HG02870 (cell line): ENCODE measurements at regions not wholly inside any gene's neighbourhood (a gene's known extent, or its start where the extent isn't known, plus 50 kb on each side); places are given as distances from the start of the nearest gene placed in this dataset.
A peak's percentile ranks its signal among the peaks of the same experiment; 100 is the strongest.
"Not testable (repeated sequence)": the region's sequence is repeated elsewhere in the genome, so short reads cannot be mapped to it uniquely, and the experiment has no call there.

Experiments
- ATAC-seq: cut with Tn5 transposase; IDR thresholded peaks from one replicate; pipeline ENCODE4 v1.9.1; 2021; ENCODE audit warnings: mild to moderate bottlenecking, moderate library complexity; ENCODE audit not compliant: unreplicated experiment

DNA sequence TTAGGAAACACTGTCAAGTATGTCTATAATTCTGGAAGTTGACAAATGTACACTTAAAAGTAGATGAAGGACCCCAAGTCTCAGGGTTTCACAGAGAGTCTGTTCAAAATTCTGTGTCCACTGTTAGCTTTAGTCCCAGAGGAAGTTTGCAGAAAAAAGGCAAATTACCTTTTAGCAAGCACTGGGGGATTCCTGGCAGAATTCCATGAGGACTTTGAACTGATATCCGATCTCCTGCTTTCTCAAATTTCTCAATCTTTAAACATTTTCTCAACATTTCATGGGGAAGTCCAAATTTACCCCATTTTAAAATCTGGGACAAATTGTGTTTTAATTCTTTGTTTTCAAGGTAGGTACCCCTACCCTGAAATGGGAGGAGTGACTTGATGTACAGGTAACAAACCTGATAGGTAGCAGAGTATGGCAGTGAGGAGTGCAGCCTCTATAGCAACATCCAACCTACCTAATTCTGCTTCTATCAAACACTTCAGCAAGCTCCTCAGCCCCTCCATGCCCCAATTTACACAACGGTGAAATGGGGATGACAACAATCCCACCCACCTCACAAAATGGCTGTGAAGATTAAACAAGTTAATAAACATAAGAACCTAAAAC, 344.9 kb downstream of the OMA1 start:
- no peak for ATAC-seq

DNA sequence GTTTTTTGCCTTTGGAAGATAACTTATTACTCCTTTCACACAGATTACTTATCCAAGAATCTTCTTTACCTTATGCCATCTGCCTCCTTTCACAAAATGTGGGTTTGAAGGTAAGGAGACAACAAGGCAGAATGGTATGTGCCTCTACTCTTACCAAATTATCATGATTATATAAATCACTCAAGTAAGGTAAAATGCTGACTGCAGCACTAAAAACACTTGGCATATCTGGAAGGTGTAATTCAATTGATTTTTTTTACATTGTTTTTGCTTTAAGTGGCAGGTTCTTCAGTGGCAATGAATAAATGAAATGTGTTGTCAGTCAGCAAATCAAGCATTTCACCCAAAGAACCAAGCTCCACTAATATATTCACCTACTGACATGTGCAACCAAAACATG, 346.1 kb downstream of the OMA1 start:
- no peak for ATAC-seq

DNA sequence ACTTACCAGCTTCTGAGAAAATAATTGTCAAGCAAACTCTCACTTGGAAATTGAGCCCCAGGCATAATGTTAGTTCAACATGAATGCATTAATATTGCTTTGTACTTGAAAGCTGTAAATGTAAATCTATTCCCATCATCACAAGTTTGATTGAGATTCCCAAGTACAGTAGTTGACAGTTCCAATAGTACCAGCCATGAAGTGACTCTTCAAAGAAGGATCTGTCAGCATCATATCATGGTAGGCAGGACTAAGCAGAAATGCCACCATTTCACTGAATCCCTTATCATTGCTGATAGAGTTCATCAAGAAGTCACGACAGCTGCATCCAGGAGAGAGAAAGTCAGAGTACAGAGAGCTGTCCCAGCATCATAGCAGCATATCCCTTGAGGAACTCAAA, 348.7 kb downstream of the OMA1 start:
- ATAC-seq: no peak

DNA sequence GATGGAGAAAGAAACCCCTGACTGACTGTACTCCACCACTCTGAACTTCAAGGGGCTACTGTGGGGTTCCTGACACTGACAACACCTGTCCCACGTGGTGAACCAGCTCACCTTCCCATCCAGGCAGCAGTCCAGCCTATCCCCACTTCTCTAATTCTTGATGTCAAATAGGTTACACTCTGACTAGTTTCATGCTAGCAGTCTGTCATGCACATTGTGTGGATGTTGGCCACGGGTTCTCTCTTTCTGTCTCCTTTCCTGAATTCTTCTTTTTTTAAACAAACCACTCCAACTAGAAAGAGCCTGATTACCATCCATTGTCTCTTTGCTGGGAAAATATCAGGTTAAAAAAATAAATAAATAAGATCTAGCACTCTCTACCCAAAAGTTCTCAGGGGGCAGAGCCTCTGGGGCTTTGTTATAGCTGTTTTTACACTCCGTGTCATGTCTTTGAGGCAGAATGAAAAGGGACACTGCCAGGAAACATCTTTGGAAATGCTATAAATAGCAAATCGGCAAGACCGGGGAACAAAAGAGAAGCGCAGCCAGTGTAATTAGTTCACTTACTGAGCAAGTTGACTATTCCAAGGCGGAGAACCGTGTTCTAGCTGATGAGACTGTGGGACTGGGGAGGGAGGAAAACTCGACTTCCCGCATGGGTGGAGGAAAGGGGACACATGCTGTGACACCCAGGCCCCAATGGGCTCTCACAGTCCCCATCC, 356.1 kb downstream of the OMA1 start:
- no peak for ATAC-seq

DNA sequence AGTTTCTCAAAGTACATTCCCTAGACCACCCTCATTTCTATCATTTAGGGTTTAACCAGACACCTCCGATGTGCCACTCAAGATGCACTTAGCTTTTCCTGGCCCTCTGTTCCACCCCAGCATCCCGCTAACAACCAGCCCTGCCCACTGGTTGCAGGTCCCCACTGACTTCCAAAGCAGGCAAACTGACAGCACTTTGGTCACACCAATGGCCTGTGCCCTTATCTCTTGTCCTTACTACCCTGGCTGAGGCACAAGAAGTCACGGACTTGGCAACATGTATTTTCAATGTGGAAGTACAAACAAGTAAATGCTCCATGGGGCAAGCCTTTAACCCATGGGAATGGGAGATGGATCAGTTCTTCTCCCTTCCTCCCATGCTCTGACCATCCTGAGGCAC, 357.1 kb downstream of the OMA1 start:
- no peak for ATAC-seq

DNA sequence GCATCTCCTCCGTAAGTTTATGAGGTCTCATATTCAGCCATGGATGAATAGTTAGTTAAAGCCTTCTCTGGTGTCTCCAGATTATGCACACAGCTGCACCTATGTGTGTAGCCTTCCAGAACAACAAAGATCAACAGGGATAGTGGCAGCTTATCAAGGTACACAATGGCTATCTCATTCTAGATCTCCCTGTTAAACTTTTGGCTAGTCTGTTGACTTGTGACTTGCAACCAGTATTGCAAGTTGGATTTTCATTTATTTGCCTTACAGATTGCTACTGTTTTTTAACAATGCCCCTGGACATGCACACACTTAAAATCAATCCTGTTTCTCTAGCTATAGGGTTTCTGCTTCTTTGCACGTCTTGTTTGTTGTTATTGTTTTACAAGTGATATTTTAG, 363.2 kb downstream of the OMA1 start:
- ATAC-seq: no peak

DNA sequence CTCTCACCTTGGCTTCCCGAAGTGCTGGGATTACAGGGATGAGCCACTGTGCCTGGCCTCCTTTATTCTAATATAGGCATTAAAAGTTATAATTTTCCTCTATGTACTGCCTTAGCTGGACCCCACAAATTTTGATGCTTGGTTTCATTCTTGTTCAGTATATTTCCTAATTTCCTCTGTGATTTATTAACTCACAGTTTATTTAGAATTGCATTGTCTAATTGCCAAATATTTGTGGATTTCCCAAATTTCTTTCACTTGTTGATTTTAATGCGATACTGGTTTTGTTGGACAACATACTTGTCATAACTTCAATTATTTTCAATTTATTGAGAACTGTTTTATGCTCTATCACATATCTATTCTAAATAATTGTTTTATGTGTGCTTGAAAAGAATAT, 366.0 kb downstream of the OMA1 start:
- ATAC-seq: no peak

DNA sequence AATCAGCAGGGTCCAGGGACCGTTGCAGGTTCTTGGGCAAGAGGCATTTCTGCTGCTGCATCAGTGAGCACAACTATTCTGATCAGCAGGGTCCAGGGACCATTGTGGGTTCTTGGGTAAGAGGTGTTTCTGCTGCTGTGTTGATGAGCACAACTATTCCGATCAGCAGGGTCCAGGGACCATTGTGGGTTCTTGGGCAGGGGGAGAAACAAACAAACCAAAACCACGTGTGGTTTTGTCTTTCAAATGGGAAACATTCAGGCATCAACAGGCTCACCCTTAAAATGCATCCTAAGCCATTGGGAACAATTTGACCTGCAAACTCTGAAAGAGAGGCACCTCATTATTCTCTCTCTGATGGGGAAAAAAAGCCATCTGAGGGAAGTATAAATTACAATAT, 377.4 kb downstream of the OMA1 start:
- not testable (repeated sequence) for ATAC-seq

DNA sequence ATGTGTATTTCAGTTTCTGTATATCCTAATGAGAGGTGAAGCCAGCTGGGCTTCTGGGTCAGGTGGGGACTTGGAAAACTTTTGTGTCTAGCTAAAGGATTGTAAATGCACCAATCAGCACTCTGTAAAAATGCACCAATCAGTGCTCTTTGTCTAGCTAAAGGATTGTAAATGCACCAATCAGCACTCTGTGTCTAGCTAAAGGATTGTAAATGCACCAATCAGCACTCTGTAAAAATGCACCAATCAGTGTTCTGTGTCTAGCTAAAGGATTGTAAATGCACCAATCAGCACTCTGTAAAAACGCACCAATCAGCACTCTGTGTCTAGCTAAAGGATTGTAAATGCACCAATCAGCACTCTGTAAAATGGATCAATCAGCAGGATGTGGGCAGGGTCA, 379.4 kb downstream of the OMA1 start:
- ATAC-seq: not testable (repeated sequence)

DNA sequence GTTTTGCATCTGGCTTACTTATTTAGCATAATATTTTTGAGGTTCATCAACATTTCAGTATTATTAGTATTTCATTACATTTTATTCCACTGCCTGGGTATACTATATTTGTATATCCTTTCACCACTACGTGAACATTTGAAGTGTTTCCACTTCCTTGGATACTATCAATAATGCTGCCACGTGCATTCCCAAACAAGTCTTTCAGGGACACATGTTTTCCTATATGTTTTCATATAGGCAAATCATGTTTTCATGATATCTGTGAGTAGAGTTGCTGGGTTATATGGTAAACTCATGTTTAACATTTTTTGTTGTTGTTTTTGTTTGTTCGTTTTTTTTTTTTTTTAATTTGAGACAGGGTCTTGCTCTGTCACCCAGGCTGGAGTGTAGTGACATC, 380.1 kb downstream of the OMA1 start:
- ATAC-seq: no peak

DNA sequence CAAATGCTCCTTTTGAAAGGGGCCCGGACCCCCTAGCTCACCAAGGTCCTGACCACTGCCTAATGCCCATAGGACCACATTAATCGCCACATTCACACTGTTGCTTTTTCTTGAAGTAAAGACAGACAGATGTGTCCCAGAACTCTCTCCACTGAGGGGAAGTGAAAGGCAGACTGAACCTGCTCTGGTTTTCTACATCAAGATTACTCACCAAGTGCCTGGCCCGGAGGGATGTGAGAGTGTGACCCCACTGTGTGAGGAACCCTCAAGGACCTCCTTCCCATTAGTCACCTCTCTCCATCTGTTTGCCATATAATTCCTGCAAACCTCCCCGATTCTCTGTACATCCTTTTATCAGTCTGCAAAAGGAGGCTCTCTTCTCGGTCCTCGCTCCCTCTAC, 381.5 kb downstream of the OMA1 start:
- peak; percentile 95 for ATAC-seq

DNA sequence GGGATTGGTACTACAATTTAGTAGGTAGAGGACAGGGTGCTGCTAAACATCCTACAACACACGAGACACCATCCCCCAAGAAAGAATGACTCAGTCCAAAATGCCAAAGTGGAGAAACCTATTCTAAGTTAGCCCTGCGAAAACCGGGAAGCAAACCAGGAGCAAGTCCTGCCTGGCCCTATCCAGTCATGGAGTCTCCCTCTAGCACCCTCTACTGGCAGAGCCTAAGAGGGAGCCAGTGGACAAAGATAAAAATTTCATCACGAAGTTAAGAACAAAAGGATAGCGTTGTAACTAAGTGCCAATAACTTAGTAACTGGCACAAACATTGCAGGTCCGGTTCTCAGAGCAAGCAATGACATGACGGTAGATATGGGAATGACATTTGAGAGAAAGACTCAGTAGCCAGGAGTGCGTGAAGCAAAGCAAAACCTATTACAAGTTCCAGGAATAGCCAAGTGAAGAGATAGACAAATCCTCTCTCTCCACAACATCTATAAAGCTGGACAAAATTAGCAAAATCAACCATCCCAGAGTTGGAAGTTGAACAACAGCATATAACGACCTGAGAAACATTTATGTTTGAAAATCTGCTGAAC, 383.5 kb downstream of the OMA1 start:
- ATAC-seq: no peak

DNA sequence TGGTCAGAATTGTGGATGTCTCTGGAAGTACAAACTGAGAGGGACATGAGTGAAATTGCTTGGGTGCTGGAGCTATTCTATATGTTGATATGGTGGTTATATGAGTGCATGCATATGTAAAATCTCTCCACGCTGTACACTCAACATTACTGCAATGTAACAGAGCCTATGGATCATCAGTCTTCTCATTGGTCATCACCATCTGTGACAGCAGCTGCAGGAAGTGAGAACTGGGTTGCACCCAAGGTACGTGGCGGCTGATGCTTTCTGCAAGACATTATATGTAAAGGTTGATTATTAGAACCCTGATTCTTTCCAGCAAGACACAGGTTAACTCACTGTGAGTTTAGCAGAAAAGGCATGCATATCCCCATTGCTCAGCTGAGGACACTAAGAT, 387.1 kb downstream of the OMA1 start:
- ATAC-seq: no peak

DNA sequence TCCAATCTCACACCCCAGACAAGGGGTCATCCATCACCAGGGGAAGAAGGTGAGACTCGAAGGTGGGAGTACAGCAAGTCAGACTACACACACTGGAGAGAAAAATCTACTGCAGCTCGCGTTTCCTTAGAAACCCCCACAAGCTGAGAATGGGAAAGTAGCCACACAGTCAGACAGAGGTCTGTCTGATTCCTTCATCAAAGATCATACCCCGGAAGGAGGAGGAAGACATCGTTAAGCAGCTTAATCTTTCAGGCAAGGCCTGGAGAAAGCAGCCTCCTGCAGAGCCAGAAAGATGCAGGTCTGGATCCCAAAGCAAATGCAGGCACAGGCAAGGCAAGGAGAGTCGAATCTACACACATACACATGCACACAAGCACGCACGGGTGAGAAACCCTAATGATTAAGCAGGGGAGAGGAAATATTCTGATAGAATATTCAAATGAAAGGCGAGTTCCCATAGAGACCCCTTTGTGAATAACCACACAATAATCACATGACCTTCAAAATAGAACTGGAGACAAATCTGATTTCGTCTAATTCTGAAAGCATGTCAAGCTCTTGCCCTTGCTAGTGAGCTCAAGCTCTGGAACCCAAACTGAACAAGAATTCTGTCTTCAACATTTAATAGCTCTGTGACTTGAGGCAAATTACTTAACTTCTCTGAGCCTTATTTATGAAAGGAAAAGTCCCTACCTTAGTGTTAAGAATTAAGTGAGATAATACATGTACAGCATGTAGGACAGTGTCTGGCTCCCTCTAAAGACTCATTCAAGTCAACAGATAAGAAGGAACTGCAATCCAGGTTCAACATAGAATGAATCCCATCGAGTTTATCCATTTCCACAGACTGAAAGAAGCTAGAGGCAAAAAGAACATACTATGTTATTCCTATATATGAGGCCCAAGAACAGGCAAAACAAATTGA, 387.8 kb downstream of the OMA1 start:
- ATAC-seq: no peak

DNA sequence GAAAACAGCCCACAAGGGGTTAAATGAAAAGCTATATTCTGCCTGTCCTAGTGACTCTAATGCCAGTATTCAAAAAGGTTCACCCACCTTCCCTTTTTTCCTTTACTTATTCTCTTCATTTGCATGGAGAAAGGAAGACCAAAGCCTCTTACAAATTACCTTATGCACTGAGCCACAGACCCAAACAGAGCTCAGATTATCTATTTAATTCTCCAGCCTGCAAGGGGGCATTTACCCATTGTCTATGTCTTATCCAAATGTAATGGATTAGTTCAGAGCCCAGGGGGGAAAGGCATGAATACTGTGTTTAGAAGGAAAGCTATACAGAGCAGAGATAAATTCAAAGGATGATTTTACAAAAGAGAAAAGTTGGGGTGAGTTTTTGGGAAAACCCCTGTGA, 388.5 kb downstream of the OMA1 start:
- no peak for ATAC-seq

DNA sequence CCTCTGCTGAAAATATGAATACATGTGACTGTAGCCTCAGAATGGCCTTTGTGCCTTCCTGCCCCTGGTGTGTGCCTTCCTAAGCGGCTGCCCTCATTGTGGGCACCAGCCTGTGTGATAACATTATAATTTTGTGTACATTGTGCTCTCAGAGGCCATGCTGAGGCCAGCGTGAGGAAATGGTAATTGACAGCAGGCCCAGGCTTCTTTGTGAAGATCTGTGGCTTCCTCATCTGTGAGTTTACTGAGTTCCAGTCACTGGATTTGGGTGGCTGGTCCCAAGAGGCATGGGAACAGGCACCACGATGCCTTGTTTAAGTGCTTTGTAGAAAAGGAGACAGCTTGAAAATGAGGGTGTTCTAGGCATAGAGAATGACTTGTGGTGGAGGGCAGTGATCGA, 389.3 kb downstream of the OMA1 start:
- ATAC-seq: no peak

DNA sequence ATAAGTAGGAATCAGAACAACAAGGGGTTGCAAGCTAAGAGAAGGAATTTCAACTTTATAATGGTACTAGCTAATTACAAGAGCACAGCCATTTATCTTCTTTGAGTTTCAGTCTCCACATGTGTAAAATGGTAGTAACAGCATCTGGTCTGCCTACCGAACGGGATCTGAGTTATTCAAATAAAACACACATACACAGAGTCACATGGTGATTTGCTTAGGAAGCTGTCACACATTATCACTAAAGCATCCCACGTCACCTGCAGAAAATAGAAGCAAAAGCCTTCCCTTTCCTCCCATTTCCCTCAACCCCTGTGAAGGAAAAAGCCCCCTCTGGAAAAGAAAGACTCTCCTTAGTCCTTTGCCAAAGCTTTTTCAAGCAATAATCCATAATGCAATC, 389.7 kb downstream of the OMA1 start:
- no peak for ATAC-seq

DNA sequence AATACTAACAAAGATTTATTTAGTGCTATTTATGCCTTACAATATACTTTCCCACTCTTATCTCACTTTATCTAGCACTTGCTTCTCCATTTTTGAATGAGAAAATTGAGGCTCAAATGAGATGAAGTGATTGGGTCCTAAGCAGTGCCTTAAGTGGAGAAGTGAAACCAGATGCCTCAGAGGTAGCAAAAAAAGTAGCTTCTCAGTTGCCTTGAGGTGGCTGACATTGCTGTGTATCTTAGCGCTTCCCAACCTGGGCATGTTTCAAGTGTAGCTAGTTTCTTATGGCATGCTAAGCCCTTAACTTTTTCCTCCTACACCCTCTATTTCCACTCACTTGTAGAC, 390.4 kb downstream of the OMA1 start:
- ATAC-seq: peak; percentile 83

DNA sequence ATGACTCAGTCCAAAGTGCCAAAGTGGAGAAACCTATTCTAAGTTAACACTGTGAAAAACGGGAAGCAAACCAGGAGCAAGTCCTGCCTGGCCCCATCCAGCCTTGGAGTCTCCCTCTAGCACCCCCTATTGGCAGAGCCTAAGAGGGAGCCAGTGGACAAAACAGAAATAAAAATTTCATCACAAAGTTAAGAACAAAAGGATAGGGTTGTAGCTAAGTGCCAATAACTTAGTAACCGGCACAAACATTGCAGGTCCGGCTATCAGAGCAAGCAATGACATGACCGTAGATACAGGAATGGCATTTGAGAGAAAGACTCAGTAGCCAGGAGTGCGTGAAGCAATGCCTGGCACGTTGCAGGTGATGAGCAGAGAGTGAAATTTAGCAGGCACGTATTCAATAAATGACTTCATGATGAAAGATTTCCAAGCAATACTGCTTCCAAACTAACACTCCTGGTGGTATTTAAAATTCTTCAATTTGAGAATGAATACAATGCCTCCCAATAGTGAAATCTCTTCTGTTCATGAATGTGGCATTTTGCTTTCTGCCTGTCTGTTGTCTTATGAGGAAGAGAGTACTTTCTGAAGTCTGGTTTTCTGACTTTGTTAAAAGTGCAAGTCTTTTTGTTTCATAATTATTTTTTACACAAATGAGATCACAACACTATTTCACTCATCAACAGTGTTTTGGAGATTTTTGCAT, 391.0 kb downstream of the OMA1 start:
- peak; percentile 30 for ATAC-seq

DNA sequence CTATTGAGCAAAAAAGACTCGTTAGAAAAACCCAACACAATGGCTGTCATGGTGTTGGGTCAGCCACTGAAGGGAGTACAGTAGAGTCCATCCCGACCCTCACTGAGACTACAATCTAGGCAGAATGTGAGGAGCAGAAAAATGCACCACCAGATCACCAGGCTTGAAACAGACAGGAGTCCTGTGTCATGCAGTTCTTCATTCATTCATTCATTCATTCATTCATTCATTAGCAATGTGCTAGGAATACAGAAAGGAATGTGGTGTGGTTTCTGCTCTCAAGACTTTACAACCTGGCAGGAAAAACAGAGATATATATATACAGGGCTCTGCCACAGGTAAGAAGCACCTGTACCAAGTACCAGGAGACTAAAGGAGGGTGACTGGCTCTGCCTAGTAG, 392.3 kb downstream of the OMA1 start:
- no peak for ATAC-seq

DNA sequence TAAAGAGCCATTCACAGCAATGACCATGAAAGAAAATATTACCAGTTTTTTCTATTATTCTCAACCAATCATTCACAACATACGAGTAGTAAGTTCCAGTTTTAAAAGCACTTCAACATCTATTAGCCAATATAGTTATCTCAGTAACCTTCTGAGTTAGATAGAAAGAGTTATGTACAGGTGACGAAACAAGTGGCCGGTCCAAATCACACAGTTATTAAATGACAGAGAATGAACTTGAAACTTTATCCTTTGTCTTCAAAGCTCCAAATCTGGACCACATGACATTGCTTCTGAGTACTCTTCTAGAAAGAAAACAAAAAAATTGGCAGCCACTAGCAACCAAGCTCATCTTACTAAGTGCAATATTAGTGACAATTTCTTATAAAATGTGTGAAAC, 393.8 kb downstream of the OMA1 start:
- no peak for ATAC-seq
